ENCODE measurements at regions not wholly inside any gene's neighbourhood (a gene's known extent, or its start where the extent isn't known, plus 50 kb on each side); places are given as distances from the start of the nearest gene placed in this dataset.

DNA sequence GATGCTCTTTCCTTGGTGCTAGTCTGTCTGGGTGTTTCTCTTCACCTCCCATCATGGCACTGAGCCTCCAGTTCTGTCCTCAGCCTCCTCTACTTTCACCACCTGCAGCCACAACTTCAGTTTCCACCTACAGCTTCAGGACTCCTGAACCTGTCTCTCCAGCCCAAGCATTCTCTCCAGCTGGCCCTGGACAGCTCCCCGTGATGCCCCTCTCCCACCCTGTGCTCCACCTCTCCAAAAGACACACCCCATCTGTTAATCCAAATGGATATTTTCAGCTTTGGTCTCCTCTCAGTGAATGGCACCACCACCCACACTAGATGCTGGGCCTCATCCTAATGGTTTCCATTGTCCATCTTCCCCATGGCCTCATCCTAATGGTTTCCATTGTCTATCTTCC is 79.5 kb upstream of the NEDD9 start:
- dilution Hi-C loops (cut with HindIII; ENCODE audit: low sequenced_read_pairs, unreplicated experiment) (no loop called here), in situ Hi-C loops (cut with MboI; ENCODE audit: low sequenced_read_pairs) (no loop called here), intact Hi-C loops (cut with micrococcal nuclease) (no loop called here)
- DNase-seq = no peak
- no peak overlapping the region for H2BK15ac ChIP-seq (ENCODE audit: low read depth, low read length)
- no peaks in the 10 kb centered on the region for H3K9me3 ChIP-seq (ENCODE audit: control insufficient read depth, insufficient read depth, low read length)
- no peak overlapping the region for H2BK120ac ChIP-seq (ENCODE audit: low read depth, low read length)
- no peak for ATAC-seq (ENCODE audit: low read depth)
- H3K18ac ChIP-seq (ENCODE audit: low read depth, low read length) = no peak overlapping the region
- WGBS, 2 experiments (ENCODE audit: extremely low coverage in 2 of 2, insufficient read length in 1 of 2) = 60% methylated on average over 1 of the region's 1 CpG; no CpG with 5 or more reads in 1 of the 2 experiments
- no peak overlapping the region for H3K4ac ChIP-seq (ENCODE audit: low read depth, low read length)
- H3K4me2 ChIP-seq (ENCODE audit: low read depth, low read length) = no peak overlapping the region
- H4K91ac ChIP-seq (ENCODE audit: insufficient read depth, low read depth, low read length) = no peak overlapping the region
- BruUV-seq (replicated peaks) = no TSS peak
- no peak overlapping the region for H2BK5ac ChIP-seq (ENCODE audit: low read depth, low read length, poor library complexity, severe bottlenecking)
- no peak overlapping the region for H3K14ac ChIP-seq (replicated peaks; ENCODE audit: low read depth, low read length)
- no peak overlapping the region for H2BK20ac ChIP-seq (ENCODE audit: low read depth, low read length)
- peak overlapping the region; percentile 70; the same call in 1 of the 2 replicates for H2AK5ac ChIP-seq (ENCODE audit: low read depth, low read length)
- H3K36me3 ChIP-seq (ENCODE audit: control insufficient read depth, insufficient read depth, low read length) = no peaks in the 10 kb centered on the region
- H3K23ac ChIP-seq (ENCODE audit: low read depth, low read length) = no peak overlapping the region
- no peak overlapping the region for H3K4me3 ChIP-seq (ENCODE audit: insufficient read depth, low read depth, low read length)
- no peaks in the 10 kb centered on the region for H4K20me1 ChIP-seq (ENCODE audit: insufficient read depth, low read length)
- peaks cover 5% of the 10 kb centered on the region for H3K4me1 ChIP-seq (ENCODE audit: control insufficient read depth, insufficient read depth, low read length)
- no peak overlapping the region for H3K27ac ChIP-seq (ENCODE audit: insufficient read depth, low read length)
- no peak overlapping the region for H2AFZ ChIP-seq (replicated peaks; ENCODE audit: low read length, poor library complexity)
- TF ChIP-seq, protein P1, sequence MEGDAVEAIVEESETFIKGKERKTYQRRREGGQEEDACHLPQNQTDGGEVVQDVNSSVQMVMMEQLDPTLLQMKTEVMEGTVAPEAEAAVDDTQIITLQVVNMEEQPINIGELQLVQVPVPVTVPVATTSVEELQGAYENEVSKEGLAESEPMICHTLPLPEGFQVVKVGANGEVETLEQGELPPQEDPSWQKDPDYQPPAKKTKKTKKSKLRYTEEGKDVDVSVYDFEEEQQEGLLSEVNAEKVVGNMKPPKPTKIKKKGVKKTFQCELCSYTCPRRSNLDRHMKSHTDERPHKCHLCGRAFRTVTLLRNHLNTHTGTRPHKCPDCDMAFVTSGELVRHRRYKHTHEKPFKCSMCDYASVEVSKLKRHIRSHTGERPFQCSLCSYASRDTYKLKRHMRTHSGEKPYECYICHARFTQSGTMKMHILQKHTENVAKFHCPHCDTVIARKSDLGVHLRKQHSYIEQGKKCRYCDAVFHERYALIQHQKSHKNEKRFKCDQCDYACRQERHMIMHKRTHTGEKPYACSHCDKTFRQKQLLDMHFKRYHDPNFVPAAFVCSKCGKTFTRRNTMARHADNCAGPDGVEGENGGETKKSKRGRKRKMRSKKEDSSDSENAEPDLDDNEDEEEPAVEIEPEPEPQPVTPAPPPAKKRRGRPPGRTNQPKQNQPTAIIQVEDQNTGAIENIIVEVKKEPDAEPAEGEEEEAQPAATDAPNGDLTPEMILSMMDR (conservative IDR thresholded peaks at IDR 0.05; ENCODE audit: low read depth, low read length) = no peak
- TF ChIP-seq POLR2A (IDR thresholded peaks at IDR 0.05; ENCODE audit: low read depth, low read length) (no peak), RAD21 (IDR thresholded peaks at IDR 0.05; ENCODE audit: low read length) (no peak), RCOR1 (IDR thresholded peaks at IDR 0.05; ENCODE audit: insufficient replicate concordance, low read length) (no peak), NFE2L2 (IDR thresholded peaks at IDR 0.05; ENCODE audit: low read depth, low read length) (no peak), SMC3 (IDR thresholded peaks at IDR 0.05; ENCODE audit: low read depth, low read length) (no peak), BHLHE40 (IDR thresholded peaks at IDR 0.05; ENCODE audit: low read depth, low read length) (no peak), RFX5 (IDR thresholded peaks at IDR 0.05; ENCODE audit: low read depth, low read length) (no peak), MAFK (IDR thresholded peaks at IDR 0.05; ENCODE audit: low read depth, low read length) (no peak), CHD1 (IDR thresholded peaks at IDR 0.05; ENCODE audit: low read depth, low read length) (no peak)
- TF ChIP-seq, protein P2, sequence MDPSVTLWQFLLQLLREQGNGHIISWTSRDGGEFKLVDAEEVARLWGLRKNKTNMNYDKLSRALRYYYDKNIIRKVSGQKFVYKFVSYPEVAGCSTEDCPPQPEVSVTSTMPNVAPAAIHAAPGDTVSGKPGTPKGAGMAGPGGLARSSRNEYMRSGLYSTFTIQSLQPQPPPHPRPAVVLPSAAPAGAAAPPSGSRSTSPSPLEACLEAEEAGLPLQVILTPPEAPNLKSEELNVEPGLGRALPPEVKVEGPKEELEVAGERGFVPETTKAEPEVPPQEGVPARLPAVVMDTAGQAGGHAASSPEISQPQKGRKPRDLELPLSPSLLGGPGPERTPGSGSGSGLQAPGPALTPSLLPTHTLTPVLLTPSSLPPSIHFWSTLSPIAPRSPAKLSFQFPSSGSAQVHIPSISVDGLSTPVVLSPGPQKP (IDR thresholded peaks at IDR 0.05; ENCODE audit: borderline replicate concordance, low read depth, low read length) = no peak
- TF ChIP-seq, protein P3, sequence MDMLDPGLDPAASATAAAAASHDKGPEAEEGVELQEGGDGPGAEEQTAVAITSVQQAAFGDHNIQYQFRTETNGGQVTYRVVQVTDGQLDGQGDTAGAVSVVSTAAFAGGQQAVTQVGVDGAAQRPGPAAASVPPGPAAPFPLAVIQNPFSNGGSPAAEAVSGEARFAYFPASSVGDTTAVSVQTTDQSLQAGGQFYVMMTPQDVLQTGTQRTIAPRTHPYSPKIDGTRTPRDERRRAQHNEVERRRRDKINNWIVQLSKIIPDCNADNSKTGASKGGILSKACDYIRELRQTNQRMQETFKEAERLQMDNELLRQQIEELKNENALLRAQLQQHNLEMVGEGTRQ (IDR thresholded peaks at IDR 0.05; ENCODE audit: low read depth, low read length) = no peak
- ChIA-PET CTCF (no interaction called here), POLR2A (ENCODE audit: unreplicated experiment) (no interaction called here)
- no peak overlapping the region for H4K8ac ChIP-seq (ENCODE audit: low read depth in 2 of 2, low read length in 2 of 2)
- H3K9me1 ChIP-seq (ENCODE audit: insufficient read depth, low read length) = peaks cover 3% of the 10 kb centered on the region; the same call in 1 of the 2 replicates
- no peak overlapping the region for H3K9ac ChIP-seq (ENCODE audit: low read depth, low read length)
- no peak overlapping the region for H4K5ac ChIP-seq (ENCODE audit: low read depth, low read length)
- no peak overlapping the region for H2AK9ac ChIP-seq (replicated peaks; ENCODE audit: low read depth, low read length, poor library complexity)
- no peak overlapping the region for H3K56ac ChIP-seq (ENCODE audit: extremely low read depth, insufficient read depth, low read length)
- H3K79me1 ChIP-seq (ENCODE audit: low read depth in 1 of 2, low read length in 2 of 2) = no peaks in the 10 kb centered on the region
- H3K27me3 ChIP-seq (ENCODE audit: control insufficient read depth, insufficient read depth, low read length) = no peaks in the 10 kb centered on the region
